ENCODE measurements at regions not wholly inside any gene's neighbourhood (a gene's known extent, or its start where the extent isn't known, plus 50 kb on each side); places are given as distances from the start of the nearest gene placed in this dataset.
"Not testable (repeated sequence)": the region's sequence is repeated elsewhere in the genome, so short reads cannot be mapped to it uniquely, and the experiment has no call there.

GRCh38 chr11:134978388-134979088, 566.5 kb upstream of the B3GAT1 start:
- no peak for DNase-seq (ENCODE audit: low read depth)

- no peak for DNase-seq (ENCODE audit: low read depth)
Measured at GRCh38 chr11:134976551-134976950, 564.5 kb upstream of the B3GAT1 start.

GRCh38 chr11:134975866-134976376, 563.9 kb upstream of the B3GAT1 start:
- no peak for DNase-seq (ENCODE audit: low read depth)

GRCh38 chr11:134973801-134974200, 561.8 kb upstream of the B3GAT1 start:
- no peak for DNase-seq (ENCODE audit: low read depth)

DNA sequence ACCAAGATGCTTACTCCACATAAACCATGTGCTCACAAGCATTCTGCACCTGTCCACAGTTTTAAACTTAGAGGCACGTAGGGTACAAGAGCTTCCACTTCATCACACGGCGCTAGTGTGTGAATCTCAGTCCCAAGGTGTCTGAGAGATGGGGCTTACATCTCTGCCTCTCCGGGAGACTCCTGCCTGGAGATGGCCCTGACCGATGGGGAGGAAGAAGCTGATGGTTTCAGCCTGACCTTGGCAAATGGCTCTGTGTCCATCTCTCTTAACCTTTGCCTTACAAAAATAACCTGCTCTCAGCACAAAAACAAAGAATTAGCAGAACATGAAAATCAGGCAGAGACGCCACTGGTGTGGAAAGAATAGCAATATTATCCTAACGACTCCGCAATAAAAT, 559.3 kb upstream of the B3GAT1 start:
- no peak for DNase-seq (ENCODE audit: low read depth)

DNA sequence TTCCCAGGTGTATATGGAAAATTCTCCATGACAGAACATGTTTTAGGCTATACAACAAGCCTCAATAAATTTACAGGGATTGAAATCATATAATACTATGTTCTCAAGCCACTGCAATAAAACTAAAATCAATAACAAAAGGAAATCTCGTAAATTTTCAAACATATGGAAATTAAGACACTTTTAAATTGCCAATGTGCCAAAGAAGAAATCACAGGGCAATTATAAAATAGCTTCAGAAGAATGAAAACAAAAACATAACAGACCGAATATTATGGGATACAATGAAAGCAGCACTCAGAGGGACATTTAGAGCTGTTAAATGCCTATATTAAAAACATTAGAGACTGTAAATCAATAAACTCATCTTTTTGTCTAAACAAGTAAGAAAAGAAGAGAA, 555.7 kb upstream of the B3GAT1 start:
- no peak for DNase-seq (ENCODE audit: low read depth)

- DNase-seq (ENCODE audit: low read depth), result not testable (repeated sequence)
Measured at GRCh38 chr11:134961386-134961785, 549.3 kb upstream of the B3GAT1 start.

DNA sequence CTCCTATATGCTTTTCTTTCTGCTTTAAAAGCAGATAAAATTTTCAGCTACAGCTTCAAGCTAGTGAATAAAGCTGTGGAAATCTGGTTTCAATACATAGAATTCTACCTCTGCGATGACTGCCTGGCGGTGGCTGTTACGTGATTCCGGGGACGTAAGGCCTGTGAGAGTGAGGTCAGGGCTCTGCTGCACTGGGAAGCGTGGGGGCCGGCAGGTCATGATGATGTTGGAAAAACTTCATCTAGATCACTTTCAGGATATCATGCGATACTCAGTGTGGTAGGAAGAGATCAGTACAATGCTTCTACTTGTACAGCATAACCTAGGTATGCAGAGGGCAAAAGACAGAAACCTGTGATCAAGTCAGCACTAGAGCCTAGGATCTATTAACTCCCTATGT, 546.8 kb upstream of the B3GAT1 start:
- no peak for DNase-seq (ENCODE audit: low read depth)

DNA sequence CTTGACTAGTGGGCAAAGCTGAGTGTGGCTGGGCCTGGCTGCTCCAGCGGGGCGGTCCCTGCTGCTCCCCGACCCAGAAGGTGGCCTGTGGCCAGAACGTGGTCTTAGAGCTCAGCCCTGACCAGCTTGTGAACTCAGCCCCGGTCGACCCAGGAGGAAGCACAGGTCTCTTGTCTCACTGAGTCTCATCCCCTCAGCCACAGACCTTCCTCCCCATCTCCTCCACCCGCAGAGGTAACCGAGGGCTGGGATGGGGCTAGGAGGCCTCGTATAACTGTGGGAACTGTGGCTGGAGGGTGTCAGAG, 546.2 kb upstream of the B3GAT1 start:
- DNase-seq (ENCODE audit: low read depth), result no peak

DNA sequence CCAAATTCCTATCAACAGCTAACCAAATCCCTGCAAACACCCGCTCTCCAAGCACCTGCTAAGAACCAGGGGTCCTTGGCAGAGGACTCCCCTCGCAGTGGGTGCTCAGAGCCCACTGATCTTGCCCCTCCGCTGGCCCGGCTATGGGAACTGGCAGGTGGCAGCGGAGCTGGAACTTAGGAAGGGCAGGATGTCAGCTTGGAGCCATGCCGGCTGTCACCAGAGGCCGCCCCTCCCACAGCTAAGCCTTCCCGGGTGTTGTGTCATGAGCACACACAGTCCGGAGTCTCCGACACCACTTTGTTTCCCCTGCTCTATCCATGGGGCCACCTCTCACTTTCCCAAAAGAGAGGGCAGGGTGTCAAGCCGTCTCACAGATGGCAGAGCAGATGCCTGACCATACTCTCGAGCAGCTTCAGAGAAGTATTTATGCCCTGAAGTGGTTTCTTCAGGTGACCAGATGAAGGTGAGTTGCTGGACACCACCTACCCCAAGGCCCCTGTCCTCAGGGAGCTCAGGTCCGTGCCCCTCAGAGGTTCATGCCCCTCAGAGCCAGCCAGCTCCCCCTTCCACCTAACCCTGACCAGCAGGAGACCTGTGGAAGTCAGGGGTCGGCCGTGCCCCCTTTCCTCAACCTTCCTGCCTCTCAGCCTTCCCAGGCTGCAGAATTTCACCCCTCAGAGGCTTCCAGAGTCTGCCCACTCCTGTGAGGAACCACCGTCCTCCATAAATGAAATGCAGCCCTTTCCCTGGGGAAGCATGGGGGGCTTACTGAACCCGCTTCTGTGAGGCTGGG, 545.7 kb upstream of the B3GAT1 start:
- DNase-seq (ENCODE audit: low read depth), result no peak

GRCh38 chr11:134956450-134957210, 544.6 kb upstream of the B3GAT1 start:
- no peak for DNase-seq (ENCODE audit: low read depth)

GRCh38 chr11:134955970-134956369, 543.9 kb upstream of the B3GAT1 start:
- not testable (repeated sequence) for DNase-seq (ENCODE audit: low read depth)

DNA sequence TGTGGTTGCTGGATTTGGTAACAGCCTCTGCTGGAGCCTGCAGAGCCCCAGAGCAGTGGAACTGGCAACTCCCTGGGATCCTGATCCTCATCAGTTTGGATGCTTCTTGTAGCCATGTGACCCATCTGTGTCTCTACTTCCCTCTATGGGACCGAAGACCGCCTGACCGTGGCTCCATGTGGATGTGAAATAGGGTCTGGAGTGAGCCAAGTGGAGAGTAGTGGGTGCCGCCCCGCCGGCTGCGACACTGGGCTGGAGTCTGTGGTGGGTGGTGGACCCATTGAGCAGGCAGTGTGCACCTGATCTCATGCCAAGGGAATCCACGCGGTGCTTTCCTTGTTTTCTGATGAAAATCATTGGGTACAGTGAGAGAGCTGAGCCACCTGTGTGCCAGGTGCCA, 543.2 kb upstream of the B3GAT1 start:
- no peak for DNase-seq (ENCODE audit: low read depth)

- not testable (repeated sequence) for DNase-seq (ENCODE audit: low read depth)
Measured at GRCh38 chr11:134954456-134954855, 542.4 kb upstream of the B3GAT1 start.

GRCh38 chr11:134953417-134953970, 541.5 kb upstream of the B3GAT1 start:
- not testable (repeated sequence) for DNase-seq (ENCODE audit: low read depth)

GRCh38 chr11:134951305-134951700, 539.3 kb upstream of the B3GAT1 start:
- DNase-seq (ENCODE audit: low read depth), result peak; percentile 67

DNA sequence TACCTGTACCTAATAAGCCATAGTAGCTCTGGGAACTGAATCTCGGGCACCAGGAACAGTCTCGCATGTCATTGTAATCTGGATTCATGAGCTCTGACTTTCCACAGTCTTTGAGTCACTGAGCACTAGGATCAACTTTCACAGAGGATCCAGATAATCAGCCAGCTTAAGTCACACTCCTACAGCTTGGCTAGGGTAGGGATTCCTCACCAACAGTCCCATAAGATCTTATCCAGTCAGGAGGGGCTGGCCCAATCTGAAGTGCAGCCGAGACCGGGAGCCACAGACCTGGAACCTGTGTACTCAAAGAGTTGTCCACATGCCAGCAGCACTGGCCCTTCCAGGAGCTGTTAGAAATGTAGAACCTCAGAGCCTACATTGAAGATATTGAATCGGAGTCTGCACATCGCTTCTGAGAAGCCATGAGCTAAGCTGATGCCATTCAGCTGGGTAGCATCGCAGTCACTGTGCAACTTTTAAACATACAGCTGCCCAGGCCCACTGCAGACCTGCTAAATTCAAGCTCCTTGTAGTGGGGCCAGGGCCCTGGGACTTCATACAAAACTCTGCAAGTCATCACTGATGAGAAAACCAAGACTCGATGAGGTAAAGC, 538.8 kb upstream of the B3GAT1 start:
- DNase-seq (ENCODE audit: low read depth), result peak; percentile 23

- peak; percentile 36 for DNase-seq (ENCODE audit: low read depth)
Measured at GRCh38 chr11:134949121-134950090, 537.4 kb upstream of the B3GAT1 start.

GRCh38 chr11:134947556-134947955, 535.5 kb upstream of the B3GAT1 start:
- DNase-seq (ENCODE audit: low read depth), result no peak

- DNase-seq (ENCODE audit: low read depth), result no peak
Measured at GRCh38 chr11:134945993-134946392, 534.0 kb upstream of the B3GAT1 start.

DNA sequence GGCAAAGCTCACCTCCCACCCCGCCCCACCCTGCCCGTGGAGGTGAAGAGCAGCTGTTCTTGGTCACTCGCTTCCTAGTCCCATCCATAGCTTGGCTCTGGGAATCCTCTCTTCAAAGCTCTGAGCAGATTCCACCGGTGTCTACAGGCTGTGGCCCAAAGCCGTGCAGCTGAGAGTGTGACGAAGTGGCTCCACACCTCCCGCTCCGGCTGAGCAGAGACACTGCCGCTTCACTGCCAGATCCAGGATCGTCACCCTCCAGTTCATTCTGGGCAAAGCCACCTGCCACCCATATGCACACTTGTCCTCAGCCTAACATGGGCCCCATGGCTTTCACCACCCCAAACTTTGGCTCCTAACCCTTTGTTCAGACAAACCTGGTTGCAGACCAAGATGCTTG, 532.9 kb upstream of the B3GAT1 start:
- no peak for DNase-seq (ENCODE audit: low read depth)

Data from iris pigment epithelial cell (primary cell).